ENCODE measurements at regions not wholly inside any gene's neighbourhood (a gene's known extent, or its start where the extent isn't known, plus 50 kb on each side); places are given as distances from the start of the nearest gene placed in this dataset.

DNA sequence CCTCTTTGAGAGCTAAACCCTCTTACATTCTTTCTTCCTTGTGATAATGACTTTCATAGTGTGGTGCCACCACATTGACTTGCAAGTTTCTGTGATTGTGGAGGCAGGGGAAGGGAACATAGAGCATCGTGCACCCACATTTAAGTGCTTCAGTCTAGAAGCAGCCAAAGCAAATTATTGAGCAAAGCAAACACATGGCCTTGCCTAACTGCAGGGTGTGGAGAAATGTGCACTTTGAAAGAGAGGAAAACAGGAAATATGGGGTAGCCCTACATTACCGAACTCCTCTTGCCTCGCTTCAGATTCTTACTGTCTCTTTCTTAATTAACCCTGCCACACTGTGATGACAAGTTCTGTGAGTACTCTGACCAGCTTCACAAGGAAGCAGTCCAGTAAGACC, 814.6 kb downstream of the SLC4A3 start:
- no peak overlapping the region for H3K4me3 ChIP-seq (replicated peaks; ENCODE audit: low read depth, low read length)
- no peak for DNase-seq (ENCODE audit: extremely low read depth, low read depth)
- TF ChIP-seq, protein P1, sequence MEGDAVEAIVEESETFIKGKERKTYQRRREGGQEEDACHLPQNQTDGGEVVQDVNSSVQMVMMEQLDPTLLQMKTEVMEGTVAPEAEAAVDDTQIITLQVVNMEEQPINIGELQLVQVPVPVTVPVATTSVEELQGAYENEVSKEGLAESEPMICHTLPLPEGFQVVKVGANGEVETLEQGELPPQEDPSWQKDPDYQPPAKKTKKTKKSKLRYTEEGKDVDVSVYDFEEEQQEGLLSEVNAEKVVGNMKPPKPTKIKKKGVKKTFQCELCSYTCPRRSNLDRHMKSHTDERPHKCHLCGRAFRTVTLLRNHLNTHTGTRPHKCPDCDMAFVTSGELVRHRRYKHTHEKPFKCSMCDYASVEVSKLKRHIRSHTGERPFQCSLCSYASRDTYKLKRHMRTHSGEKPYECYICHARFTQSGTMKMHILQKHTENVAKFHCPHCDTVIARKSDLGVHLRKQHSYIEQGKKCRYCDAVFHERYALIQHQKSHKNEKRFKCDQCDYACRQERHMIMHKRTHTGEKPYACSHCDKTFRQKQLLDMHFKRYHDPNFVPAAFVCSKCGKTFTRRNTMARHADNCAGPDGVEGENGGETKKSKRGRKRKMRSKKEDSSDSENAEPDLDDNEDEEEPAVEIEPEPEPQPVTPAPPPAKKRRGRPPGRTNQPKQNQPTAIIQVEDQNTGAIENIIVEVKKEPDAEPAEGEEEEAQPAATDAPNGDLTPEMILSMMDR (IDR thresholded peaks at IDR 0.05; ENCODE audit: low read depth, low read length, missing control alignments) = no peak

DNA sequence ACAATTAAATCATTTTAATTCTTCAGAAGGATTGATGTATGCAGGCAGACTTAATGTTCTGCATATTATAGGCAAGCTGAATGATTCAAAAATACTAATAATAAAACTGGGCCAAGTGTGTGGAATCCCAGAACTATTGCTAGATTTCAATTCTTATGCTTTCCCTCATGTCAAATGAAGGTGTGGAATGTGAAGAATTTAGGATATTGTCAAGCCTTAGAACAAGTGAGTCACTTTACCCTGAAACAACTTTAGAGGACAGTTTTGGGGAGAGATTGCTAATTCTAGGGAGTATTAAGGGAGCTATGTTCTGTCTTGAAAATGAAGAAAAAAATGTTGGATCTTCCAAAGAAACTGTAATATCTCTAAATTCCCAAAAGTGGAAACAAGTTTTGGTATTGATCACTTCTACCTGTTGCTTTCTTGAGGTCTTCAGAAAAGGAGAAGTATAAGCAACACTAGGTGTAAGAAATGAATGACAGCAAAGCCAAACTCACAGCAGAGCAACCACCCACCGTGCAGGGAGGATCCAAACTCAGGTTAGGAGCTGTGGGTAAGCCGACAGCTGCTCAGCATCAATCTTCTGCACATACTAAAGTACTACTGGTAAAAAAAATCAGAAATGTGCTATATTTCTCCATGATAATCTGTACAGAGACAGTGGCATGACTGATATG, 818.1 kb downstream of the SLC4A3 start:
- no peak overlapping the region for H3K4me3 ChIP-seq (replicated peaks; ENCODE audit: low read depth, low read length)
- TF ChIP-seq, protein P1 (IDR thresholded peaks at IDR 0.05; ENCODE audit: low read depth, low read length, missing control alignments) = no peak
- DNase-seq (ENCODE audit: extremely low read depth, low read depth) = no peak

DNA sequence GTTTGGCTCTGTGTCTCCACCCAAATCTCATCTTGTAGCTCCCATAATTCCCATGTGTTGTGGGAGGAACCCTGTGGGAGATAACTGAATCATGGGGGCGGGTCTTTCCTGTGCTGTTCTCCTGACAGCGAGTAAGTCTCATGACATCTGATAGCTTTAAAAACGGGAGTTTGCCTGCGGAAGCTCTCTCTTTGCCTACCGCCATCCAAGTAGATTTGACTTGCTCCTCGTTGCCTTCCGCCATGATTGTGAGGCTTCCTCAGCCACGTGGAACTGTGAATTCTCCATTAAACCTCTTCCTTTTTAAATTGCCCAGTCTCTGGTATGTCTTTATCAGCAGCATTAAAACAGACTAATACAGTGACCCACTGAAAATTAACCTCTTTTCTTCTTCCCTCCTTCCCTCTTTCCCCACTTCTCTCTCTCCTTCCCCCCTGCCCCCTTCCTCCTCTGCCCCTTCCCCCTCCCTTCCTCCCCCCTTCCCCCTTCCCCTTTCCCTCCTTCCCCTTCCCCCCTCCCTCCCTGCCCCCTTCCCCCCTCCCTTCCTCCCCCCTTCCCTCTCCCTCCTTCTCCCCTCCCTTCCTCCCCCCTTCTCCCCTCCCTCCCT, 818.8 kb downstream of the SLC4A3 start:
- TF ChIP-seq, protein P1 (IDR thresholded peaks at IDR 0.05; ENCODE audit: low read depth, low read length, missing control alignments) = no peak

DNA sequence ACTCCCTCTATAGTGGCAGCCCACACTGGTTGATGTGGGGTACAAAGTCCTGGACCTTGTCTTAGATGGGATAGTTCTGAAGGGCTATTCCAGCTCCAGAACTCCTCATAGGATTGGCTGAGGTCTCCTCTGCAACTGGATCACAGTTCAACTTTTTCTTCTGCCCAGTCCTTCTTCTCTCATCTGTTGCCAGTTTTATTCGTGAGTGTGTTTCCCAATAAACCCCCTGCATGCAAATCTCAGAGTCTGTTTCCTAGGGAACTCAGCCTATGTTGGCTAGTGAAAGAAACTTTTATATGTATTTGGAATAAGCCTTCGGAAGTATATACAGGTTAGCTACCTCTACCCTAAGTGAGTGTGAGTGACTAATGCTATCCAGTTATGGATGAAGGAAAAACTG, 823.4 kb downstream of the SLC4A3 start:
- no peak for DNase-seq (ENCODE audit: extremely low read depth, low read depth)
- no peak overlapping the region for H3K4me3 ChIP-seq (replicated peaks; ENCODE audit: low read depth, low read length)
- TF ChIP-seq, protein P1 (IDR thresholded peaks at IDR 0.05; ENCODE audit: low read depth, low read length, missing control alignments) = no peak

More for the DNA sequence above, 818.8 kb downstream of the SLC4A3 start:
- DNase-seq (ENCODE audit: extremely low read depth, low read depth) = no peak
- H3K4me3 ChIP-seq (replicated peaks; ENCODE audit: low read depth, low read length) = no peak overlapping the region

DNA sequence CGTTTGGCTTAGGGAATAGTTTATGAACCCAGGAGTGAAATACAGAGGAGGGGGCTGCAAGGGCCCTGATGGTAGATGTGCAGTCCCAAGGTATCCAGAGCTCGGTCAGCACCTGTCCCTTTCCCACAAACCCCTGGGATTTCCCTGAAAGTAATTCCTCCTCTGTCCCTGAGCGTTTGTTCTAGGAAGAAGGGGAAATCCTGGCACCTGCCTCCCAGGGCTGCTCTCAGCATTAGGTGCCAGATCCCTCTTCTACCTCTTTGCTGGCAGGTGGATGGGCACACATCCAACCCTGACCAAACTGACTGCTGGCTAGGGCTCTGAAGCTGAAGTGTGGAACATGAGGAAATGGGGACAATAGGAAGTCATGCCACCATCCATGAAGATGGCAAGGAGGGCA, 824.0 kb downstream of the SLC4A3 start:
- TF ChIP-seq, protein P1 (IDR thresholded peaks at IDR 0.05; ENCODE audit: low read depth, low read length, missing control alignments) = no peak

DNA sequence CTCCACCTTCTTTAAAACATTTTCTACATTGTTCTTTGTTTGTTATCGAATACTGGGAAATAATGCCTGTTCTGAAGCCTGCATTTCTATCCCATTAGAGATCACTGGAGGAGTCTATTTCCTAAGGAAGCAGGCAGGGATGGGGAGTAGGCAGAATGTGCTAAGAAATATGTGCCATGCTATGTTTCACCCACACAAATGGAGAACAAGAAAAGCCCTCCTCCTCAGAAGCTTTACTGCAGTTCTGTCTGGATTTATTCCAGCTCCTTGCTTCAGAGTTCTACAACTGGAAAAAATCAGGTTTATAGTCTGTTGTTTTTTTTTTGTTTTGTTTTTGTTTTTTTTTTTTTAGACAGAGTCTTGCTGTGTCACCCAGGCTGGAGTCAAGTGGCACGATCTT, 825.1 kb downstream of the SLC4A3 start:
- TF ChIP-seq, protein P1 (IDR thresholded peaks at IDR 0.05; ENCODE audit: low read depth, low read length, missing control alignments) = no peak
- no peak overlapping the region for H3K4me3 ChIP-seq (replicated peaks; ENCODE audit: low read depth, low read length)
- DNase-seq (ENCODE audit: extremely low read depth, low read depth) = no peak

More for the DNA sequence above, 824.0 kb downstream of the SLC4A3 start:
- no peak overlapping the region for H3K4me3 ChIP-seq (replicated peaks; ENCODE audit: low read depth, low read length)
- no peak for DNase-seq (ENCODE audit: extremely low read depth, low read depth)

Data from HFF-Myc (cell line).